ENCODE measurements at regions not wholly inside any gene's neighbourhood (a gene's known extent, or its start where the extent isn't known, plus 50 kb on each side); places are given as distances from the start of the nearest gene placed in this dataset.
A peak's percentile ranks its signal among the peaks of the same experiment; 100 is the strongest.

DNA sequence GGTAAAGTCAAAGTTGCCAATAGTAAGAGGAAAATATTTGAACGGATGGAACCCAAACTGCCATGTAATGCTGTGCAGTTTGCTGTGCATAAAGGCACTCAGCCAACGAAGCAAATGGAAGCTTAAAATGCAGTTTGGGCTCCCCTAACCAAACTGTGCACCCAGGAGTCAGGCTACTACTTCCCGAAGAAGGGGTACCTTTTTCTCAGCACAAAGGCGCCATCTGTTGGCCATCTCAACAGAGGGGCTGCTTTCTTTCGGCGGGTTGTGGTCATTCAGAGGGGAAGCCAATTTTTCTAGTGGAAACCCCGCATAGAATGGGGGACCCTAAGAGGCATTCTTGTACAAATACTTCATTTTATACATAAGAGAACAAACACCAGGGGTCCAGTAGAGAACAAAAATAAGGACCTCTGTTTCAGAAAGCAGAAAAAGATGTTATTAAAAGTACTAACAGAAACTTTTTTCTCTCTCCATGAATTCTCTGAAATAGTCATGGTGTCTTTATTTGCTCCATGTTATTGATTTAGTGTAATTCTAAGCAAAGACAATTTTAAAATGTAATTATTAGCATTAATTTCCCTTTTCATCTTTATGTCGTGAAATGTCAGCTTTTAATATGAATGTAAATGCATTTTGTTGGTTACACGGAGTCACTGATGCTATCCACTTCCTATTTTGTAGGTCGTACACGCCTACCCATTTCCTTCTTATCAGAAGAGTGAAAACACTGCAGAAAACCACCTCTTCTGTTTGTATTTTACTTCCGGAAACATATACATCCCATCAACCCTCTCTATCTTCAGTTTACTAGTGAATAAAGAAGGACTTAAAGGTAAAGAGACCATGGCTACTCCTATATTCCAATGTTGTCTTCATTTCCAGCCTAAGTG lies 453.3 kb downstream of the KCNJ2 start:
- peak in 1 of 4 donors; percentile 1 for DNase-seq (ENCODE audit: low read depth in 4 of 4, low spot score in 3 of 4)

GRCh38 chr17:70624211-70624610 lies 454.9 kb downstream of the KCNJ2 start:
- DNase-seq (ENCODE audit: low read depth in 4 of 4, low spot score in 3 of 4), result no peak

DNA sequence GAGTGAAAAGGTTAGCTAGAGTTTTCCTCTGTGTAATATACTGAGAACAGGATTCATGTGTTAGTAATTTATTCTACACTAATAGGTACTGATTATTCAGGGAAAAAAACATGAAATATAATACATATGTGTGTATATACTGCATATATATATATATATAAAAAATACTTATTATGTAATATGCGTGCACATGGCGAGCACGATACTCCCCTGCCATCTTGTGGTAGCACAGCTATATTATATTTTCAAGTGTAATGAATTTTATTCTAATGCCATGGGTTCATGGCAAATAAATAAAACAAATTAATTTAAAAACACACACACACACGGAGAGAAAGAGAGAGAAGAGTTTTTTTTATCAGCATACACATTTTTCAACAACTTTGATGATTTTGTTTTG lies 460.6 kb downstream of the KCNJ2 start:
- no peak for DNase-seq (ENCODE audit: low read depth in 4 of 4, low spot score in 3 of 4)

DNA sequence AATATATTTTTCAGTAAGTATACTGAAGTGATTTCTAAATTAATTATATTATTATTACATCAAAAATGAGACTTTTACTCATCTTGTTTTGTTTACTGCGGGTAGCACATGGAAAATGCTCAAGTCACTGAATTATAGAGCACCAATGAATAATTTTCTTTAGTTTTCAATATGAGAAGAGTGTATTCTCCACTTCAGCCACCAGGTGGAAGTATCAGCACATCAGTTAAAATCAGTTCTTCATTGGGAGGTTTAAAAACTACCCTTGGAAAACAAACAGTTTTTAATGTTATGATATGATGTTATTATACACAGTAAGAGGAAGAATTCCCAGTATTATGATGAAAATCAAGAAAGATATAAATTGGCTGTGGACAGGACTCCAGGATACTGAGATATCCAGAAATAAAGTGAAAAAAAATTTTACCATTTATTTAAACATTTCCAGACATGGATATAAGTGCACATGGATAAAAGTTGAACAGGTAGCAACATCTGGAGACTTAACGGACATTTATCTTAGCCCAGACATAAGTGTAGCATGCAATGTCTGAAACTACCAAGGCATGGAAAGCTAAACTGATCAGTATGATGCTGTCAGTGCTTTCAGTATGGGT lies 467.3 kb downstream of the KCNJ2 start:
- no peak for DNase-seq (ENCODE audit: low read depth in 4 of 4, low spot score in 3 of 4)

DNA sequence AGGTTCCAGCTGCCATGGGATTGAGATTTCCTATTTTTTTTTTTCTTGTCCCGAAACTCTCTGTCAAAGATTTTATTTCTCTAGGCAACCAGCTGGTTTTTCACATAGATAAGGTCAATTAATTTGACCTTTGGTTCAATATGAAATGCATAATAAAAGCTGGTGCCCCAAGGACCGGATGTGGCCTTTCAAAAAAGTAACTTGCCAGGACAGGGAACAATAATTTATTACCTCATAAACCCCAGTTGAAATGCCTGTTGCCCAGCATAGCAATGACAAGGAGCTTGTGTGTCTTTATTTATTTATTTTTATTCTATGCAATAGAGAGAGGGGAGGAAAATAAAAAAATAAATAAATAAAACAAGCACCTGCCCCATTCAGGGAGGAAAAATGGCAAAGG lies 472.7 kb downstream of the KCNJ2 start:
- DNase-seq (ENCODE audit: low read depth in 4 of 4, low spot score in 3 of 4), result no peak

- DNase-seq (ENCODE audit: low read depth in 4 of 4, low spot score in 3 of 4), result no peak
Measured at GRCh38 chr17:70644096-70644495, 474.8 kb downstream of the KCNJ2 start.

DNA sequence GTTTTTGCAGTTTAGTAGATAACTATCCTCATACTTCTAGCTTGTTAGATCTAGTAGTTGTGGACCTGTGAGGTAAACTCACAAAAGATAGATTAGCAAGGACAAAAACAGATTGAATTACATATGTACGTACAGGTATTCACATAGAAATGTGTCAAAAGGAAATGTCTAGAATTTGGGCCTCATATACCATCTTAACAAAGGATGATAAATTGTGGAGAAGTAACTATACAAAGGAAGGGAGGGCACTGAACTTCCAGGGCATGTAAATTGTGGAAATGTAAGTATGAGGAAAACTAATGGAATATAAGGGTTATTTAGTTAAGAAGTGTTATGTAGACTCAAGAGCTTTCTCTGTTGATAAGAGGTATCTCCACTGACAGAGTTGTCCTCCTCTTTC lies 477.3 kb downstream of the KCNJ2 start:
- DNase-seq (ENCODE audit: low read depth in 4 of 4, low spot score in 3 of 4), result no peak

- no peak for DNase-seq (ENCODE audit: low read depth in 4 of 4, low spot score in 3 of 4)
Measured at GRCh38 chr17:70648166-70648565, 478.8 kb downstream of the KCNJ2 start.

DNA sequence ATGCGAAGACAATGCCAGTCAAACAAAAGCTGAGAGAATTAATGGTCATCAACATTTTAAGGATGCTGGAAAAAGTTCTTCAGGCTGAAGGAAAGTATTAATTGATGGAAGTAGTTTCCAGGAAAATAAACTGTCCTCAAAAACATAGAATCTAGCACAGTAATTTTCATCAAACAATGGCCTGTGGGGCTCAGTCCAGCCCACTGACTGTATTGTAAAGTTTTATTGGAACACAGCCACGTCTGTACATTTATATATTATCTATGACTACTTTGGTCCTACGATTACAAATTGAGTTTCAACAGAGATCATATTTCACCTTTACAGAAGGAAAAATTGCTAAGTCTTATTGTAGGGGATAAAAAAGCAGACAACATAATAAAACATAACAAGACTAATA lies 484.5 kb downstream of the KCNJ2 start:
- no peak for DNase-seq (ENCODE audit: low read depth in 4 of 4, low spot score in 3 of 4)

DNA sequence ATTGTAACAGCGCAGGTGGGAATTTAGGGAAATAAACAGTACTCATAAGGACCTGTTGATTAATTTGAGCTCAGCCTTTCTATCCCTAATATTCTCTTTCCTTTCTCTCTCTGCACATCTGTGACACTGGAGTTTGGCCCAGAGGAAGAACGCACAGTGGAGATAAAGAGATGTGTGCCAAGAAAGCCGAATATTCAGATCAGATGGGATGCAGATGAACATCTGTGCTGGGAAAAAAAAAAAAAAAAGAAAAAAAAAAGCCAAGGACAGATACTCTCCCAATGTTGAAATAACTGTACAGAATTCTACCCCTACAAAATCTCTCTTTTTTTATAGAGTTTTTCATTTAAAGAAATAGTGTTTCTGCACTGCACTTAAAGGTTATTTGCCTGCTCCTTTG lies 485.4 kb downstream of the KCNJ2 start:
- no peak for DNase-seq (ENCODE audit: low read depth in 4 of 4, low spot score in 3 of 4)

- DNase-seq (ENCODE audit: low read depth in 4 of 4, low spot score in 3 of 4), result no peak
Measured at GRCh38 chr17:70655176-70655958, 486.0 kb downstream of the KCNJ2 start.

- no peak for DNase-seq (ENCODE audit: low read depth in 4 of 4, low spot score in 3 of 4)
Measured at GRCh38 chr17:70658317-70658716, 489.0 kb downstream of the KCNJ2 start.

GRCh38 chr17:70658840-70659239 lies 489.5 kb downstream of the KCNJ2 start:
- no peak for DNase-seq (ENCODE audit: low read depth in 4 of 4, low spot score in 3 of 4)

DNA sequence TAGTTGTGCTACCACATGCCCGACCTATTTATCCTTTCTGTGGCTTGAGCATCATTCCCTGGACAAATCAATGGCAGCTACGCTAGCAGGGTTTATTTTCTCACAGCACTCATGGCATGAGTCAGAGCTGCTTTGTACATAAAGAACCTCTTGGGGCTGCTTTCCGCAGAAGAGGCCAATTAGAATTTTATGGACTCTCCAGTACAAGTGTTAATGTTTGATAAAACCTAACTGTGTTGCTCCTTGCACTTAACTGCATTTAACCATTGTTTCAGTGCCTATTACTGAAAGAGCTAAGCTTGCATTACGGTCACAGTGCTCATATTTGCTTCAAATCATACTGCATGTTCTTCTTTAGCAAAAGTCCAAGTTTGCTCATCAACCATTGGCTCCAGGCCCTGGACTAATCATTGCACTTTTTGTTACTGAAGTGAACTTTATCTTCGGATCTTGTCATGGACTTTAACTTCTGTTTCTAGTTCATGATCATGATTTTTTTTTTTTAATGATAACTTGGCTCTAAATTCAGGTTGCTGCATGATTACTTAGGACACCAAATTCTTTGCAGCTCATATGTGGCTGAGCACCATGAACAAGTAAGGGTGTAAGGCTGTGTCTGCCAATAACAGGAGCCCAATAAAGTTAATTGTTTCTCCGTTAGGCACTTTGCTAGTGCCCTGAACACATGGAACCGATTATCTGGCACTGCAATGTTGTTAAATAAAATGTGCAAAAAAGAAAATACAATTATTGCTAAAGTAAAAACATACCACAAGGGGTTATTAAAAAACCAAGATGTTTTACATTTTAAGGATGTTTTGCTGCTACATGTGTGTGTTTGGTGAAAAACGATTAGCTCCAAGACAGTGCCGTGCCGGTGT lies 492.2 kb downstream of the KCNJ2 start:
- peak in 1 of 4 donors; percentile 15 for DNase-seq (ENCODE audit: low read depth in 4 of 4, low spot score in 3 of 4)

GRCh38 chr17:70668276-70668937 lies 499.1 kb downstream of the KCNJ2 start:
- DNase-seq (ENCODE audit: low read depth in 4 of 4, low spot score in 3 of 4), result no peak

DNA sequence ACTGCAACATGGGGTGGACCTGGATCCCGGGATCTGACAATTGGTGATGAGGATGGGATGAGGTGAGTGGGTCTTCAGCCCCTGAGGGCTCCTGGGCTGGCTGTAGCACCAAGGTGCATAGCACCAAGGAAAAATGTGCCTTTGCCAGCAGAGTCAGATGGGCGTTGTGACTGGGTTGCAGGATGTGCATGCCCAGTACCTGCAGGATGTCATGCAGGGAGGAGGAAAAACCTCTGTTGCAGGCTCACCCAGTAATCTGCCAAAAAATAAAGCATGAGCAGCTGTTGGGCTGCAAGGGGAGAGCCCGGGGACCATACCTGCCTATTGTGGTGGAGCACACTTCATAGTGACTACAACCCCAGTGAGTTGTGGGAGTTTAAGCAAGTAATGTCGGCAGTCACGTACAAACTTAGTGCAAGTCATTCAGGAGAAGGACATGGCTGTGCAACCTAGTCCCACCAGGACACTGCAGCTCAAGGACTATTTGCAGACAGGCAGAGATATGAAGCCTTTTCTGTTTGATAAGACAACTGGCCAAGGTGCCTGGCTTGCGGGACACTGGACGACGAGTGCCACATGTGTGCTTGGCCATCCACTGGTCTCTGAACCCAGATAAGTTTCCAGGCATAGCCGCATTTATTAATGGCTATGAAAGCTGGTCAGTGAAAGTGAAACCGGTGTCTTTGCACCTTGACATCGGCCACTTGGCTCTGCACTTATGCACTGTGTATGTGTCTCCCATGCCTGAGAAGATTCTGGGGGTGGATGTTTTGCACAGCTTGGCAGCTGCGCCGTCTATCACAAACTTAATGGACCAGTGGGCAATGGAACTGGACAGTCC lies 499.8 kb downstream of the KCNJ2 start:
- no peak for DNase-seq (ENCODE audit: low read depth in 4 of 4, low spot score in 3 of 4)

DNA sequence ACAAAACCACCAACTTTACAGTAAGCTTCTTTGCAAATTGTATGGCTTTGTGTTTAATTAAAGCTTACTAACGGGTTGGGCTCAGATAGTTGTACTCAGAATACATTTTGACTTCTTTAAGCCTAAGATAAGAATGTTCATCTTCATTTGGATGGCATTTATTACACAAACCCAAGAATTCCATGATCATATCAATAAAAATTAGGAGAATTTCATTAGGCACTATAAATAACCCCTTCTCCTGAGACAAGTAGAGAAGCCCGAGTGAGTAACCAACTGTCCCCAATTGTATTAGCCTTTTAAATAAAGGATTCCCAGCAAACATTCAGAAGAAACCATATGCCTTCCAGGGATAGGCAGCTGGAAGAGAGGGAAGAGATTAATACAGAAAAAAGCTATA lies 504.7 kb downstream of the KCNJ2 start:
- DNase-seq (ENCODE audit: low read depth in 4 of 4, low spot score in 3 of 4), result no peak

GRCh38 chr17:70675070-70675590 lies 505.8 kb downstream of the KCNJ2 start:
- no peak for DNase-seq (ENCODE audit: low read depth in 4 of 4, low spot score in 3 of 4)

All from right renal pelvis (tissue), 4 donors.